Stimulated activated effector memory CD8-positive, alpha-beta T cell treated with anti-CD3 and anti-CD28 coated beads, Interleukin-12 subunit alpha, Interleukin-12 subunit beta, amount 100 ng/mL, for 72 hours (primary cell): ENCODE measurements at regions not wholly inside any gene's neighbourhood (a gene's known extent, or its start where the extent isn't known, plus 50 kb on each side); places are given as distances from the start of the nearest gene placed in this dataset.
"Not testable (repeated sequence)": the region's sequence is repeated elsewhere in the genome, so short reads cannot be mapped to it uniquely, and the experiment has no call there.

ENCODE experiments used
- ATAC-seq: fragments of 150-1000 bp; cut with Tn5 transposase; 2 replicates; pipeline ENCODE4 v1.10.0; 2021
- DNase-seq, 2 donors: peaks; one replicate each; pipeline ENCODE4 v3.0.0; 2021 to 2022; ENCODE audit warnings: low spot score in 2 of 2
- H3K27ac Mint-ChIP-seq: one replicate; pipeline ENCODE4 v1.8.0; 2022; ENCODE audit warnings: mild to moderate bottlenecking, mixed read lengths
- H3K36me3 Mint-ChIP-seq: one replicate; pipeline ENCODE4 v1.8.0; 2022; ENCODE audit warnings: mild to moderate bottlenecking, mixed read lengths
- H3K4me1 Mint-ChIP-seq: one replicate; pipeline ENCODE4 v1.8.0; 2022; ENCODE audit warnings: mixed read lengths
- H3K4me3 Mint-ChIP-seq: one replicate; pipeline ENCODE4 v1.8.0; 2022; ENCODE audit warnings: mild to moderate bottlenecking, mixed read lengths
- H3K9me3 Mint-ChIP-seq: one replicate; pipeline ENCODE4 v1.8.0; 2022; ENCODE audit warnings: mixed read lengths

GRCh38 chr4:13917015-13917414, 289.5 kb upstream of the BOD1L1 start:
- DNase-seq = no peak
- no peaks in the 10 kb centered on the region for H3K4me1 Mint-ChIP-seq
- no peaks in the 10 kb centered on the region for H3K36me3 Mint-ChIP-seq
- no peaks in the 10 kb centered on the region for H3K9me3 Mint-ChIP-seq
- H3K4me3 Mint-ChIP-seq = no peak overlapping the region
- ATAC-seq = no peak
- no peak overlapping the region for H3K27ac Mint-ChIP-seq

GRCh38 chr4:13918110-13918509, 290.6 kb upstream of the BOD1L1 start:
- no peaks in the 10 kb centered on the region for H3K4me1 Mint-ChIP-seq
- ATAC-seq (no peak), DNase-seq (no peak)
- H3K9me3 Mint-ChIP-seq = no peaks in the 10 kb centered on the region
- H3K4me3 Mint-ChIP-seq = no peak overlapping the region
- H3K27ac Mint-ChIP-seq = no peak overlapping the region
- no peaks in the 10 kb centered on the region for H3K36me3 Mint-ChIP-seq

DNA sequence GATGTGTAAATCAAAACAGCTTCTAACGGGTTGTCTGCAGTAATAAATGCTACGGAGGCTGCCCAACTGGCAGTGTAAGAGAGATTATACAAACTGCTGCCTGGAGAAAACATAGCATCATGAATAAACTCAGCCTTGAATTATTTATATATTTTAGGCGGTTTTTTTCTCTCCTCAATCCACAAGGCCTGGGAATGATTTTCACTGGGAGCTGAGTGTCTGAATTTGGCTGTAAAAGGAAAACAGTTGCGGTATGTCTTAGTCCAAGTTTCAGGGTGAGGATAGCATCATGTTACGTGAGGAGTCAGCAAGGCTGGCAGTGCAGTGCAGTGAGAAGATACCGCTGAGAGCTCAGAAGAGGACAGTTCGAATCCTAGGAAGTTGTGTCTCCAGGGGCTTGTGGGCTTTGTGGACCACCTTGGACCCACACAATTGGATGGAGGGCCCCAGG, 291.5 kb upstream of the BOD1L1 start:
- Mint-ChIP-seq H3K4me3 (no peak overlapping the region), H3K4me1 (no peaks in the 10 kb centered on the region), H3K36me3 (no peaks in the 10 kb centered on the region), H3K9me3 (no peaks in the 10 kb centered on the region), H3K27ac (no peak overlapping the region)
- ATAC-seq (no peak), DNase-seq (no peak)

- Mint-ChIP-seq H3K27ac (no peak overlapping the region), H3K4me1 (no peaks in the 10 kb centered on the region), H3K4me3 (no peak overlapping the region), H3K36me3 (no peaks in the 10 kb centered on the region), H3K9me3 (peaks cover 4% of the 10 kb centered on the region)
- DNase-seq = no peak
- no peak for ATAC-seq
Observed at GRCh38 chr4:13920111-13920875, 292.8 kb upstream of the BOD1L1 start.

DNA sequence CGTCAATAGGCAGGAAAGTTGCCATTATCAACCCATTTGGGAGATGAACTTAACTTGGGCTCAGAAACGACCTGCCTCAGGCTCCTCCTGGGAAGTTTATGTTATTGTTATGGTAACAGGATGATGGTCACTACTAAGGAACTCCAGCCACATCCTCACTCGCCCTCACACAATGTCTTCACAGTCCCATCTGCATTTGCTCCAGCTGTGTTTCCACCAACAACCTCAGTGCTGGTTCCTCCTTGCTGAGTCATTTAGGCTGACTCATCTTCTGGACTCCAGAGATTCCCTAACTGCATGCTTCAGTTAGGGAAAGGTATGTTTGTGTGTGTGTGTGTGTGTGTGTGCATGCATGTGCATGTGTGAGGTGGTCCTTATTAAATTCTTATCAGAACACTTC, 293.4 kb upstream of the BOD1L1 start:
- DNase-seq (no peak), ATAC-seq (no peak)
- H3K36me3 Mint-ChIP-seq = no peaks in the 10 kb centered on the region
- H3K27ac Mint-ChIP-seq = no peak overlapping the region
- peaks cover 4% of the 10 kb centered on the region for H3K9me3 Mint-ChIP-seq
- H3K4me3 Mint-ChIP-seq = no peak overlapping the region
- no peaks in the 10 kb centered on the region for H3K4me1 Mint-ChIP-seq

- no peak for ATAC-seq
- H3K9me3 Mint-ChIP-seq = peaks cover 4% of the 10 kb centered on the region
- H3K27ac Mint-ChIP-seq = no peak overlapping the region
- no peak overlapping the region for H3K4me3 Mint-ChIP-seq
- H3K36me3 Mint-ChIP-seq = no peaks in the 10 kb centered on the region
- H3K4me1 Mint-ChIP-seq = no peaks in the 10 kb centered on the region
- no peak for DNase-seq
Observed at GRCh38 chr4:13921805-13922204, 294.3 kb upstream of the BOD1L1 start.

- Mint-ChIP-seq H3K9me3 (peaks cover 4% of the 10 kb centered on the region), H3K36me3 (no peaks in the 10 kb centered on the region), H3K4me3 (no peak overlapping the region), H3K4me1 (no peaks in the 10 kb centered on the region), H3K27ac (no peak overlapping the region)
- ATAC-seq (no peak), DNase-seq (no peak)
Observed at GRCh38 chr4:13922459-13922858, 294.9 kb upstream of the BOD1L1 start.

GRCh38 chr4:13922873-13923645, 295.5 kb upstream of the BOD1L1 start:
- DNase-seq (no peak), ATAC-seq (no peak)
- Mint-ChIP-seq H3K4me3 (no peak overlapping the region), H3K4me1 (no peaks in the 10 kb centered on the region), H3K27ac (no peak overlapping the region), H3K9me3 (peaks cover 4% of the 10 kb centered on the region), H3K36me3 (no peaks in the 10 kb centered on the region)

GRCh38 chr4:13924900-13925299, 297.4 kb upstream of the BOD1L1 start:
- ATAC-seq, H3K4me3 Mint-ChIP-seq, H3K36me3 Mint-ChIP-seq, H3K9me3 Mint-ChIP-seq, H3K4me1 Mint-ChIP-seq, DNase-seq, H3K27ac Mint-ChIP-seq: not testable (repeated sequence)

- H3K4me1 Mint-ChIP-seq = no peaks in the 10 kb centered on the region
- ATAC-seq = no peak
- H3K27ac Mint-ChIP-seq = no peak overlapping the region
- DNase-seq = no peak
- no peak overlapping the region for H3K4me3 Mint-ChIP-seq
- no peaks in the 10 kb centered on the region for H3K36me3 Mint-ChIP-seq
- peaks cover 11% of the 10 kb centered on the region for H3K9me3 Mint-ChIP-seq
Observed at GRCh38 chr4:13928214-13928613, 300.7 kb upstream of the BOD1L1 start.

DNA sequence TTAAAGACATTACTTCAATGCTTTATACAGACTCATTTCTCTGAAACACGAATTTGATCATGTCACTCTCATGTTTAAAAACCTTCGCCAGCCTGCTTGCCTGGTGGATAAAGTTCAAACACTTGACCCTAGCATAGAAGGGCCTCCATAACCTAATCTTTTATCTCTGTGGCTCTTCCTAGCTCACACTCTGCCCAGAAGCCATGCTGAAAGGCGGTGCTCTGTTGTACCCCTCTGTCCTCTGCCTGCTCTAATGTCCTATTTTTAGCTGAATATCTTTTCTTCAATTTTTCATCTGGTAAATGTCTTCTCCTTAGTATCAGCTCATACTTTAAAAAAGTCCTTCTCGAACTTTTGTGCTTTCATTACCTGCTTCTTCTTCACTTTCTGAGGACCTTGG, 302.6 kb upstream of the BOD1L1 start:
- ATAC-seq = no peak

DNA sequence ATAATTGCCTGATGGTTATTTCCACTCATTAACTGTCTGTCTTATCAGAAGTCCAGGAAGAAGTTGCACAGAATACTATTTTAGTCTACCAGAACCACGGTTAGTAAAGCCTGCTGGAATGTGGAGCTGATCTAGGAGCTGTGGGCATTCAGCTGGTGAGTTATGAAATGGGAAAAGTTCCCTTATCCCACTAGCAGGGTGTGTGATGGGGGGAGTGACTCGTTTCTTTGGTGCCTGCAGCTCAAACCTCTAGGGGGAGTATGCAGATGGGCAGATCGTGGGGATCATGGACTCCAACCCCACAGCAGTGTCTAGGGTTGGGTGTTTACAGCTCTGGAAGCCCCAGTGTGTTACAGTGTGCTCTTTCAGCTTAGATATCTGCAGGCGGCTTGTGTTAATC, 305.7 kb upstream of the BOD1L1 start:
- Mint-ChIP-seq H3K9me3 (peaks cover 9% of the 10 kb centered on the region), H3K4me3 (no peak overlapping the region), H3K27ac (no peak overlapping the region), H3K4me1 (no peaks in the 10 kb centered on the region), H3K36me3 (no peaks in the 10 kb centered on the region)
- ATAC-seq (no peak), DNase-seq (no peak)

More for the DNA sequence above, 302.6 kb upstream of the BOD1L1 start:
- Mint-ChIP-seq H3K9me3 (peaks cover 9% of the 10 kb centered on the region), H3K4me3 (no peak overlapping the region), H3K36me3 (no peaks in the 10 kb centered on the region), H3K27ac (no peak overlapping the region), H3K4me1 (no peaks in the 10 kb centered on the region)
- DNase-seq = no peak

- Mint-ChIP-seq H3K4me1 (no peaks in the 10 kb centered on the region), H3K27ac (no peak overlapping the region), H3K4me3 (no peak overlapping the region), H3K9me3 (peaks cover 3% of the 10 kb centered on the region), H3K36me3 (no peaks in the 10 kb centered on the region)
- DNase-seq = no peak
- ATAC-seq = no peak
Observed at GRCh38 chr4:13938299-13938698, 310.8 kb upstream of the BOD1L1 start.

DNA sequence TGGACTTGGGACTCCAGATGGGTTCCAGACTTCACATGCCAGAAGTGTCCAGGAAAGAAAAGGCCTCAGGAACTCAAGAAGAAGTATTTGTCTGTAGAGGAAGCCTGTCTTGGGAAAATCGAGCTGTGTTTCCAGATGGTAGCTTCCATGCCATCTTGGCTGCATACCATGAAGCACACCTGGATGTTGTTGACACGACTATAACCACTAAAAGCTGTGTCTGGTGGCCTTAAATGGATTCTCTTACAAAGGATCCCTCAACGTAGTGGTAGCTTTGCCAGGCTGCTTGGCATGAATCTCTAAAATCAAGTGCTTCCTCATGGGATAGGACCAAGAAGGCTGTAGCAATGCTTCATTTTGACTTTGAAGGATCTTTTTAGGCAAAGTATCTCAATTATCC, 313.4 kb upstream of the BOD1L1 start:
- H3K4me3 Mint-ChIP-seq = no peak overlapping the region
- H3K36me3 Mint-ChIP-seq = no peaks in the 10 kb centered on the region
- H3K27ac Mint-ChIP-seq = no peak overlapping the region
- ATAC-seq = no peak
- H3K9me3 Mint-ChIP-seq = peaks cover 3% of the 10 kb centered on the region
- no peaks in the 10 kb centered on the region for H3K4me1 Mint-ChIP-seq
- DNase-seq = no peak

DNA sequence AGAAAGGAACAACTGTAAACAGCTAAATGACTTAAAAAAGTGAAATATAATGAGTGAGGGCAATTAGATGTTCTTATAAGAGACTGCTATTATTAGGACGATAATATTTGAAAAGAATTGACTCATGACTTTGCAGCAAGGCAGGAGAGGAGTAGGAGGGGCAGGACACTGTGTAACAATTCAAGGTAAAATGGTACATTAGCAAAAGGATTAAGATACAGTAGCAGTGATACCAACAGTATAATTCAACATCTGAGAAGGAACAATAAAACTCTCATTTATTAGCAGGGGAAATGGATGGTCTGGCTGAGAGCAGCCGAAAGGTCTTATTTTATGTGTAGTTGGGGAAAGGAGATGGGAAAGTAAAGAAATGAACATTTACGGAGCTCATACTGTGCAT, 315.5 kb upstream of the BOD1L1 start:
- H3K4me3 Mint-ChIP-seq = no peak overlapping the region
- H3K36me3 Mint-ChIP-seq = no peaks in the 10 kb centered on the region
- ATAC-seq (no peak), DNase-seq (no peak)
- H3K27ac Mint-ChIP-seq = no peak overlapping the region
- H3K4me1 Mint-ChIP-seq = no peaks in the 10 kb centered on the region
- peaks cover 3% of the 10 kb centered on the region for H3K9me3 Mint-ChIP-seq

- DNase-seq (no peak), ATAC-seq (no peak)
- Mint-ChIP-seq H3K36me3 (no peaks in the 10 kb centered on the region), H3K4me1 (no peaks in the 10 kb centered on the region), H3K27ac (no peak overlapping the region), H3K4me3 (no peak overlapping the region), H3K9me3 (peaks cover 3% of the 10 kb centered on the region)
Observed at GRCh38 chr4:13944095-13944511, 316.6 kb upstream of the BOD1L1 start.
